ENCODE measurements at regions not wholly inside any gene's neighbourhood (a gene's known extent, or its start where the extent isn't known, plus 50 kb on each side); places are given as distances from the start of the nearest gene placed in this dataset.

- H3K27ac ChIP-seq: no peak overlapping the region
These were observed 350.3 kb upstream of the CCDC196 start for GRCh38 chr14:66135831-66136230.

GRCh38 chr14:66137081-66137480 lies 349.1 kb upstream of the CCDC196 start:
- no peak overlapping the region for H3K27ac ChIP-seq
- TF ChIP-seq ZFX (IDR thresholded peaks at IDR 0.05) (no peak), CTCF (conservative IDR thresholded peaks at IDR 0.05) (no peak)

More at GRCh38 chr14:66135831-66136230, 350.3 kb upstream of the CCDC196 start:
- TF ChIP-seq ZFX (IDR thresholded peaks at IDR 0.05) (no peak), CTCF (conservative IDR thresholded peaks at IDR 0.05) (no peak)

- H3K27ac ChIP-seq: no peak overlapping the region
- TF ChIP-seq CTCF (conservative IDR thresholded peaks at IDR 0.05) (no peak), ZFX (IDR thresholded peaks at IDR 0.05) (no peak)
These were observed 346.7 kb upstream of the CCDC196 start for GRCh38 chr14:66139432-66139831.

- TF ChIP-seq ZFX (IDR thresholded peaks at IDR 0.05): no peak
- no peak overlapping the region for H3K27ac ChIP-seq
These were observed 345.8 kb upstream of the CCDC196 start for GRCh38 chr14:66140213-66140918.

- TF ChIP-seq ZFX (IDR thresholded peaks at IDR 0.05): no peak
- TF ChIP-seq CTCF (conservative IDR thresholded peaks at IDR 0.05): no peak
- no peak overlapping the region for H3K27ac ChIP-seq
These were observed 345.2 kb upstream of the CCDC196 start for GRCh38 chr14:66140963-66141362.

- TF ChIP-seq ZFX (IDR thresholded peaks at IDR 0.05): no peak
- TF ChIP-seq CTCF (conservative IDR thresholded peaks at IDR 0.05): no peak
- no peak overlapping the region for H3K27ac ChIP-seq
These were observed 344.4 kb upstream of the CCDC196 start for GRCh38 chr14:66141733-66142132.

GRCh38 chr14:66143387-66144112 lies 342.6 kb upstream of the CCDC196 start:
- no peak for TF ChIP-seq CTCF (conservative IDR thresholded peaks at IDR 0.05)
- no peak for TF ChIP-seq ZFX (IDR thresholded peaks at IDR 0.05)
- H3K27ac ChIP-seq: no peak overlapping the region
